Stimulated activated CD4-positive, alpha-beta T cell treated with anti-CD3 and anti-CD28 coated beads, Interleukin-4, amount 100 ng/mL, for 1 hour (primary cell): ENCODE measurements at regions not wholly inside any gene's neighbourhood (a gene's known extent, or its start where the extent isn't known, plus 50 kb on each side); places are given as distances from the start of the nearest gene placed in this dataset.

Experiments used
- DNase-seq: peaks from one replicate; pipeline ENCODE4 v3.0.0-alpha.2; 2020

- no peak for DNase-seq
Observed at GRCh38 chr20:1707588-1708449, 50.2 kb upstream of the SIRPG start.
